ENCODE measurements at regions not wholly inside any gene's neighbourhood (a gene's known extent, or its start where the extent isn't known, plus 50 kb on each side); places are given as distances from the start of the nearest gene placed in this dataset.

- DNase-seq (ENCODE audit: extremely low read depth, low read depth): no peak
Observed at GRCh38 chr6:223763-224162, 68.5 kb upstream of the DUSP22 start.

GRCh38 chr6:224350-224749 lies 67.9 kb upstream of the DUSP22 start:
- DNase-seq (ENCODE audit: extremely low read depth, low read depth): no peak

GRCh38 chr6:225121-225721 lies 67.1 kb upstream of the DUSP22 start:
- DNase-seq (ENCODE audit: extremely low read depth, low read depth): no peak

GRCh38 chr6:225907-226306 lies 66.4 kb upstream of the DUSP22 start:
- no peak for DNase-seq (ENCODE audit: extremely low read depth, low read depth)

GRCh38 chr6:226516-227073 lies 65.7 kb upstream of the DUSP22 start:
- no peak for DNase-seq (ENCODE audit: extremely low read depth, low read depth)

- DNase-seq (ENCODE audit: extremely low read depth, low read depth): no peak
Observed at GRCh38 chr6:227074-227782, 65.1 kb upstream of the DUSP22 start.

- no peak for DNase-seq (ENCODE audit: extremely low read depth, low read depth)
Observed at GRCh38 chr6:227812-228338, 64.4 kb upstream of the DUSP22 start.

- DNase-seq (ENCODE audit: extremely low read depth, low read depth): no peak
Observed at GRCh38 chr6:228881-229651, 63.2 kb upstream of the DUSP22 start.

GRCh38 chr6:231779-232178 lies 60.5 kb upstream of the DUSP22 start:
- no peak for DNase-seq (ENCODE audit: extremely low read depth, low read depth)

- no peak for DNase-seq (ENCODE audit: extremely low read depth, low read depth)
Observed at GRCh38 chr6:232982-233640, 59.2 kb upstream of the DUSP22 start.

- no peak for DNase-seq (ENCODE audit: extremely low read depth, low read depth)
Observed at GRCh38 chr6:234706-235372, 57.4 kb upstream of the DUSP22 start.

GRCh38 chr6:235763-236360 lies 56.4 kb upstream of the DUSP22 start:
- DNase-seq (ENCODE audit: extremely low read depth, low read depth): no peak

GRCh38 chr6:236519-236918 lies 55.8 kb upstream of the DUSP22 start:
- DNase-seq (ENCODE audit: extremely low read depth, low read depth): no peak

GRCh38 chr6:240151-240550 lies 52.1 kb upstream of the DUSP22 start:
- no peak for DNase-seq (ENCODE audit: extremely low read depth, low read depth)

- no peak for DNase-seq (ENCODE audit: extremely low read depth, low read depth)
Observed at GRCh38 chr6:241336-241865, 50.9 kb upstream of the DUSP22 start.

All from NCI-H460 (cell line).